ENCODE measurements at regions not wholly inside any gene's neighbourhood (a gene's known extent, or its start where the extent isn't known, plus 50 kb on each side); places are given as distances from the start of the nearest gene placed in this dataset.

GRCh38 chr4:164413743-164414142, 340.2 kb upstream of the SMIM31 start:
- no peaks in the 10 kb centered on the region for H3K36me3 ChIP-seq
- H3K27me3 ChIP-seq, result no peaks in the 10 kb centered on the region
- no peak overlapping the region for H3K27ac ChIP-seq
- no peak for DNase-seq (ENCODE audit: low spot score)
- H3K9me3 ChIP-seq, result peaks cover 0 to 3% of the 10 kb centered on the region in 2 donors
- H3K4me3 ChIP-seq, result no peak overlapping the region
- H3K4me1 ChIP-seq, result no peaks in the 10 kb centered on the region
- TF ChIP-seq, protein P1, sequence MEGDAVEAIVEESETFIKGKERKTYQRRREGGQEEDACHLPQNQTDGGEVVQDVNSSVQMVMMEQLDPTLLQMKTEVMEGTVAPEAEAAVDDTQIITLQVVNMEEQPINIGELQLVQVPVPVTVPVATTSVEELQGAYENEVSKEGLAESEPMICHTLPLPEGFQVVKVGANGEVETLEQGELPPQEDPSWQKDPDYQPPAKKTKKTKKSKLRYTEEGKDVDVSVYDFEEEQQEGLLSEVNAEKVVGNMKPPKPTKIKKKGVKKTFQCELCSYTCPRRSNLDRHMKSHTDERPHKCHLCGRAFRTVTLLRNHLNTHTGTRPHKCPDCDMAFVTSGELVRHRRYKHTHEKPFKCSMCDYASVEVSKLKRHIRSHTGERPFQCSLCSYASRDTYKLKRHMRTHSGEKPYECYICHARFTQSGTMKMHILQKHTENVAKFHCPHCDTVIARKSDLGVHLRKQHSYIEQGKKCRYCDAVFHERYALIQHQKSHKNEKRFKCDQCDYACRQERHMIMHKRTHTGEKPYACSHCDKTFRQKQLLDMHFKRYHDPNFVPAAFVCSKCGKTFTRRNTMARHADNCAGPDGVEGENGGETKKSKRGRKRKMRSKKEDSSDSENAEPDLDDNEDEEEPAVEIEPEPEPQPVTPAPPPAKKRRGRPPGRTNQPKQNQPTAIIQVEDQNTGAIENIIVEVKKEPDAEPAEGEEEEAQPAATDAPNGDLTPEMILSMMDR (IDR thresholded peaks at IDR 0.05), result no peak

DNA sequence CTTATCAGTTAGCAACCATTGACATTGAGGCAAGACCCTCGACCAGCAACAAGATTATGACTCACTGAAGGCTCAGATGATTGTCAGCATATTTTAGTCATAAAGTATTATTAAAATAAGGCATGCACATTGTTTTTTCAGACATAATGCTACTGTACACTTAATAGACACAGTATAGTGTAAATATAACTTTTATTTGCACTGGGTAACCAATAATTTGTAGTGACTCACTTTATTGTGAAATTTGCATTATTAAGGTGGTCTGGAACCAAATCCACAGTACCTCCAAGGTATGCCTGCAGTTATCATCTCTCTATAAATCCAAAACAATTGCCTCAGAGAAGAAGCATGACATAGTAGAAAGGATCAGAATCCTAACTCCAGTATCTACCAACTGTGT, 330.1 kb upstream of the SMIM31 start:
- H3K27ac ChIP-seq, result no peak overlapping the region
- no peak overlapping the region for H3K4me3 ChIP-seq
- no peaks in the 10 kb centered on the region for H3K36me3 ChIP-seq
- no peaks in the 10 kb centered on the region for H3K27me3 ChIP-seq
- no peak for DNase-seq (ENCODE audit: low spot score)
- no peaks in the 10 kb centered on the region for H3K4me1 ChIP-seq
- TF ChIP-seq, protein P1 (IDR thresholded peaks at IDR 0.05), result no peak
- H3K9me3 ChIP-seq, result peaks cover 0 to 10% of the 10 kb centered on the region in 2 donors

DNA sequence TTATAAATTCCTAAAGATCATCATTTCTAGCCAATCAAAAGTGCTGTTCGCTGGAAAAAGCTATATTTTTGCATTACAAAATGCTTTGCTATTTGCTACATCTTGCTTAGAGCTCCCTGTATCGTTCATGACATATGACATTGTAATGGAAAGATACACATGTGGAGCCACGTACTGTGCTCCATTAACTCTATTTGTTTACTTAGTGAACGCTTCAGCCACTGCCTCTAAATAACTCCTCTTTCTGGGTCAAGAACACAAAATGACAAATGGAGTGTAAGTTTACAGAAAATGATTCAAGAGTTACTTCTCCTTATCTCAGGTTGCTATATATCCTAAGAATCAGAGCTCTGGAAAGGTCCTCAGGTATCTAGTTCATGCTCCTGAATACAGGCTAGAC, 329.1 kb upstream of the SMIM31 start:
- no peak overlapping the region for H3K4me3 ChIP-seq
- no peaks in the 10 kb centered on the region for H3K4me1 ChIP-seq
- TF ChIP-seq, protein P1 (IDR thresholded peaks at IDR 0.05), result no peak

DNA sequence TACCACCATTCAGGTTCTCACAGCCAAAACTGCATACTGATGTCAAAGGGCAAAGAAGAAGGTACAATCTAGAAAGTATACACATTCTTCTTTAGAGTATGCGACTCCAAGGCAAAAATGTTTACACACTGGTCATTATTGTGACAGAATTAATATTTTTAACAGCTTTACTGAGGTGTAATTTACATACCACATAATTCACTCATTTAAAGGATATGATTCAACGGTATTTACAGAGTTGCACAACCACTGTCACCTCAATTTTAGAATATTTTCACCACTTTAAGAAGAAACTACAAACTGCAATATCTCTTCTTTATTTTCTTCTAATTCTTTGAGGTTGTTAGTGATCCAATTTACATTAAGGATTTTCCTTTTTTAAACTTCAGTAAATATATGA, 325.4 kb upstream of the SMIM31 start:
- no peaks in the 10 kb centered on the region for H3K4me1 ChIP-seq
- no peak overlapping the region for H3K27ac ChIP-seq
- H3K4me3 ChIP-seq, result no peak overlapping the region
- no peaks in the 10 kb centered on the region for H3K9me3 ChIP-seq
- no peak for DNase-seq (ENCODE audit: low spot score)
- no peaks in the 10 kb centered on the region for H3K27me3 ChIP-seq
- TF ChIP-seq, protein P1 (IDR thresholded peaks at IDR 0.05), result no peak
- no peaks in the 10 kb centered on the region for H3K36me3 ChIP-seq

More for the DNA sequence above, 329.1 kb upstream of the SMIM31 start:
- Histone ChIP-seq H3K36me3 (no peaks in the 10 kb centered on the region), H3K27me3 (no peaks in the 10 kb centered on the region), H3K27ac (no peak overlapping the region), H3K9me3 (peaks cover 0 to 10% of the 10 kb centered on the region in 2 donors)
- DNase-seq (ENCODE audit: low spot score), result no peak

- H3K27me3 ChIP-seq, result no peaks in the 10 kb centered on the region
- no peaks in the 10 kb centered on the region for H3K4me1 ChIP-seq
- no peak overlapping the region for H3K27ac ChIP-seq
- no peaks in the 10 kb centered on the region for H3K36me3 ChIP-seq
- no peaks in the 10 kb centered on the region for H3K9me3 ChIP-seq
- H3K4me3 ChIP-seq, result no peak overlapping the region
- no peak for DNase-seq (ENCODE audit: low spot score)
- TF ChIP-seq, protein P1 (IDR thresholded peaks at IDR 0.05), result no peak
Observed at GRCh38 chr4:164438321-164438720, 315.6 kb upstream of the SMIM31 start.

- Histone ChIP-seq H3K9me3 (no peaks in the 10 kb centered on the region), H3K27ac (no peak overlapping the region), H3K27me3 (no peaks in the 10 kb centered on the region), H3K36me3 (no peaks in the 10 kb centered on the region), H3K4me3 (no peak overlapping the region), H3K4me1 (no peaks in the 10 kb centered on the region)
- no peak for DNase-seq (ENCODE audit: low spot score)
- TF ChIP-seq, protein P1 (IDR thresholded peaks at IDR 0.05), result no peak
Observed at GRCh38 chr4:164439037-164439436, 314.9 kb upstream of the SMIM31 start.

Measured in right atrium auricular region (tissue), 2 donors.